Endothelial cell (in vitro differentiated cells): ENCODE measurements at regions not wholly inside any gene's neighbourhood (a gene's known extent, or its start where the extent isn't known, plus 50 kb on each side); places are given as distances from the start of the nearest gene placed in this dataset.

ENCODE experiments used
- DNase-seq: peaks from one replicate; pipeline ENCODE4 v3.0.0; 2021; ENCODE audit warnings: low spot score
- H3K27ac Mint-ChIP-seq: one replicate; pipeline ENCODE4 v1.8.0; 2021; ENCODE audit warnings: mixed read lengths, inconsistent platforms; ENCODE audit not compliant: unreplicated experiment
- H3K27me3 Mint-ChIP-seq: one replicate; pipeline ENCODE4 v1.8.0; 2021; ENCODE audit warnings: mild to moderate bottlenecking, moderate library complexity, mixed read lengths, inconsistent platforms; ENCODE audit not compliant: unreplicated experiment
- H3K36me3 Mint-ChIP-seq: one replicate; pipeline ENCODE4 v1.8.0; 2021; ENCODE audit warnings: mild to moderate bottlenecking, low read depth, mixed read lengths, inconsistent platforms; ENCODE audit not compliant: unreplicated experiment
- H3K4me1 Mint-ChIP-seq: one replicate; pipeline ENCODE4 v1.8.0; 2021; ENCODE audit warnings: mild to moderate bottlenecking, mixed read lengths, inconsistent platforms; ENCODE audit not compliant: unreplicated experiment
- H3K4me3 Mint-ChIP-seq: one replicate; pipeline ENCODE4 v1.8.0; 2021; ENCODE audit warnings: mild to moderate bottlenecking, mixed read lengths, inconsistent platforms; ENCODE audit not compliant: unreplicated experiment
- H3K9me3 Mint-ChIP-seq: one replicate; pipeline ENCODE4 v1.8.0; 2021; ENCODE audit warnings: mixed read lengths, inconsistent platforms; ENCODE audit not compliant: unreplicated experiment
- TF ChIP-seq, protein P1 (sequence below): fragments of 200-600 bp; sonication (generic); IDR thresholded peaks from one replicate; pipeline ENCODE4 v1.5.0; 2021; ENCODE audit warnings: antibody characterized with exemption; ENCODE audit not compliant: unreplicated experiment

DNA sequence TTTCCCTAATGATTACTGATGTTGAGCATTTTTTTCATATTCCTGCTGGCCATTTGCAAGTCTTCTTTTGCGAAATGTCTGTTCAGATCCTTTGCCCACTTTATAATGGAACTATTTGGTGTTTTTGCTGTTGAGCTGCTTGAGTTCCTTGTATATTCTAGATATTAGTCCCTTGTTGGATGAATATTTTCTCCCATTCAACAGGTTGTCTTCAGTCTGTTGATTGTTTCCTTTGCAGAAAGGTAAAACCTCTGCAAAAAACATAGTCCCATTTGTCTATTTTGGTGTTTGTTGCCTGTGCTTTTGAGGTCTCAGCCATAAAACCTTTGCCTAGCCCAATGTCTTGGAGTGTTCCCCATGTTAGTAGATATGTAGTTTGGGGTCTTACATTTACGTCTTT lies 78.0 kb upstream of the GUCA2B start:
- no peak for DNase-seq
- Mint-ChIP-seq H3K27ac (no peak overlapping the region), H3K9me3 (no peaks in the 10 kb centered on the region), H3K36me3 (no peaks in the 10 kb centered on the region), H3K27me3 (no peaks in the 10 kb centered on the region), H3K4me1 (no peaks in the 10 kb centered on the region), H3K4me3 (no peak overlapping the region)
- TF ChIP-seq, protein P1, sequence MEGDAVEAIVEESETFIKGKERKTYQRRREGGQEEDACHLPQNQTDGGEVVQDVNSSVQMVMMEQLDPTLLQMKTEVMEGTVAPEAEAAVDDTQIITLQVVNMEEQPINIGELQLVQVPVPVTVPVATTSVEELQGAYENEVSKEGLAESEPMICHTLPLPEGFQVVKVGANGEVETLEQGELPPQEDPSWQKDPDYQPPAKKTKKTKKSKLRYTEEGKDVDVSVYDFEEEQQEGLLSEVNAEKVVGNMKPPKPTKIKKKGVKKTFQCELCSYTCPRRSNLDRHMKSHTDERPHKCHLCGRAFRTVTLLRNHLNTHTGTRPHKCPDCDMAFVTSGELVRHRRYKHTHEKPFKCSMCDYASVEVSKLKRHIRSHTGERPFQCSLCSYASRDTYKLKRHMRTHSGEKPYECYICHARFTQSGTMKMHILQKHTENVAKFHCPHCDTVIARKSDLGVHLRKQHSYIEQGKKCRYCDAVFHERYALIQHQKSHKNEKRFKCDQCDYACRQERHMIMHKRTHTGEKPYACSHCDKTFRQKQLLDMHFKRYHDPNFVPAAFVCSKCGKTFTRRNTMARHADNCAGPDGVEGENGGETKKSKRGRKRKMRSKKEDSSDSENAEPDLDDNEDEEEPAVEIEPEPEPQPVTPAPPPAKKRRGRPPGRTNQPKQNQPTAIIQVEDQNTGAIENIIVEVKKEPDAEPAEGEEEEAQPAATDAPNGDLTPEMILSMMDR = no peak

DNA sequence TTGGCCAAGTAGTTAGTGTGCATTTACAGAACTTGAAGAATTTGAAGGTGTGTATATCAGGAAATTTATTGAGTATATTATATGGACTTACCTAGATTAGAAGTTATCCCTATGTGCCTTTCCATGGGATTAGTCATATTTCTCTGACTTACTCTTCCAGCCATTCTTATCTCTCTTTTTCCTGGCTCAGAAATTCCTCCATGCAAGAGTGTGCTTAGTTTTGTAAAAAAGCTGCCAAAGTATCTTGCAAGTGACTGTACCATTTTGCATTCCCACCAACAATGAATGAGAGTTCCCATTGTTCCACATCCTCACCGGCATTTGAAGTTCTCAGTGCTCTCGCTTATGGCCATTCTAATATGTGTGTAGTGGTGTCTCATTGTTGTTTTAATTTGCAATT lies 82.2 kb upstream of the GUCA2B start:
- Mint-ChIP-seq H3K27ac (no peak overlapping the region), H3K4me3 (no peak overlapping the region), H3K9me3 (no peaks in the 10 kb centered on the region), H3K27me3 (no peaks in the 10 kb centered on the region), H3K36me3 (no peaks in the 10 kb centered on the region), H3K4me1 (no peaks in the 10 kb centered on the region)
- TF ChIP-seq, protein P1 = no peak
- DNase-seq = no peak

DNA sequence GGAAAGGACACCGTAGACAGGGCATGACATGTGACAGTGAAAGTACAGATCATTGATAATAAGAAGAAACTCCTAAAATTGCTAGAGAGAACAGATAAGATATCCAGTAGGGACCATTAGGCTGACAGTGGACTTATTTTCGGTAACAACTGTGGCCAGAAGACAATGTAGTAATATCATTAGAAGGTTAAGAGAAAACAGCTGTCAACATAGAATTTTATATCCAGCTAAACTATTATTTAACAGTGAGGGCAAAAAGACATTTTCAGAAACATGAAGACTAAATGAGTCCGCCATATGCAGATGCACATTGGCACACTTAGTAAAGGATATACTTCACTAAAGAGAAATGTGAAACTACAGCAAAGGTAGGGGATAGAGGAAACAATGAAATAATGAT lies 95.4 kb upstream of the GUCA2B start:
- H3K27ac Mint-ChIP-seq = no peak overlapping the region

DNA sequence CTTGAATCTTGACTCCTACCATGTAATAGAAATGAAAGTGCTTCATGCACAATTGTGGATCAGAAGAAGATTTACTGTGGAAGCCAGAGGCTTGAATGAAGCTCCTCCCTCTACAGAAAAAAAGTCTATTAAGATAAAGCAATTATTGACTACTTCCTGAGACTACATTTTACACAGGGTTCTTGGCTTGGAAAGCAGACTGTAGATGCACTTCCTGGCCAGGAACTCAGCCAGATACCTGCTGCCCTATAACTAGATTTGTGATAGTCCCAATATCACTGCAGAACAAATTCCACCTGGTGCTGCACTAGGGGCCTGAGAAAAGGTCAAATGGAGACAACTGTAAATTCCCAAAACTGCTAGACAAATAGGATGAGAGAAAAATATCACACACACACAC lies 96.8 kb upstream of the GUCA2B start:
- Mint-ChIP-seq H3K27me3 (no peaks in the 10 kb centered on the region), H3K27ac (no peak overlapping the region), H3K4me3 (no peak overlapping the region), H3K9me3 (peaks cover 7% of the 10 kb centered on the region), H3K36me3 (no peaks in the 10 kb centered on the region), H3K4me1 (no peaks in the 10 kb centered on the region)
- TF ChIP-seq, protein P1 = no peak
- no peak for DNase-seq

More for the DNA sequence above, 95.4 kb upstream of the GUCA2B start:
- peaks cover 7% of the 10 kb centered on the region for H3K9me3 Mint-ChIP-seq
- TF ChIP-seq, protein P1 = no peak
- no peaks in the 10 kb centered on the region for H3K36me3 Mint-ChIP-seq
- H3K4me1 Mint-ChIP-seq = no peaks in the 10 kb centered on the region
- no peak overlapping the region for H3K4me3 Mint-ChIP-seq
- no peaks in the 10 kb centered on the region for H3K27me3 Mint-ChIP-seq
- no peak for DNase-seq

DNA sequence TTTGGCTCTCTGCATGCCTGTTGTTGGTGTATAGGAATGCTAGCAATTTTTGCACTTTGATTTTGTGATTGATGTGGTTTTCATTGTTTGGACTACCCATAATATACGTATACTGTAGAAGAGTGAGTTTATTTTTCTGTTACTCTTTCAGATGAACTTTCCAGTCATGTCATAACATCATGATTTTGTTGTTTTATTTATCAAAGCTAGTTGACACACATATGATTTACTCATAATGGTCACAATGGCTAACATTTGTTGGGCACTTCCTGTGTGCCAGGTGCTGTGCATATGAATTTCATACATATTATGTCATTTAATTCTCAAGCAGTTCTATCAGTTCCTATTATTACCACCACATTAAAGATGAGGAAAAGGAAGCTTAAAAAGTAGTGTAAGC lies 98.1 kb upstream of the GUCA2B start:
- Mint-ChIP-seq H3K36me3 (no peaks in the 10 kb centered on the region), H3K9me3 (peaks cover 7% of the 10 kb centered on the region), H3K27me3 (no peaks in the 10 kb centered on the region), H3K4me3 (no peak overlapping the region), H3K4me1 (no peaks in the 10 kb centered on the region), H3K27ac (no peak overlapping the region)
- DNase-seq = no peak
- TF ChIP-seq, protein P1 = no peak
